HEK293 (cell line): ENCODE measurements at regions not wholly inside any gene's neighbourhood (a gene's known extent, or its start where the extent isn't known, plus 50 kb on each side); places are given as distances from the start of the nearest gene placed in this dataset.

Experiments
- CTCF ChIP-seq: fragments of 450-650 bp; formaldehyde crosslinking; IDR thresholded peaks from 2 replicates; pipeline ENCODE4 v1.5.1; 2016; ENCODE audit warnings: missing biosample characterization, missing genetic modification characterization
- PATZ1 ChIP-seq: fragments of 450-650 bp; formaldehyde crosslinking; IDR thresholded peaks from 2 replicates; pipeline ENCODE4 v1.5.1; 2016; ENCODE audit warnings: missing biosample characterization, missing genetic modification characterization
- ZBTB20 ChIP-seq: fragments of 450-650 bp; formaldehyde crosslinking; IDR thresholded peaks from 2 replicates; pipeline ENCODE4 v1.5.1; 2016; ENCODE audit warnings: missing biosample characterization, missing genetic modification characterization

- TF ChIP-seq CTCF (tag by site-specific recombination): no peak
- no peak for TF ChIP-seq PATZ1 (tag by site-specific recombination)
- no peak for TF ChIP-seq ZBTB20 (tag by site-specific recombination)
Observed at GRCh38 chr2:166727095-166727494, 161.2 kb upstream of the XIRP2 start.
